GM21360 (cell line): ENCODE measurements at regions not wholly inside any gene's neighbourhood (a gene's known extent, or its start where the extent isn't known, plus 50 kb on each side); places are given as distances from the start of the nearest gene placed in this dataset.
"Not testable (repeated sequence)": the region's sequence is repeated elsewhere in the genome, so short reads cannot be mapped to it uniquely, and the experiment has no call there.

Source experiments
- ATAC-seq: cut with Tn5 transposase; IDR thresholded peaks from one replicate; pipeline ENCODE4 v1.9.1; 2021; ENCODE audit warnings: mild to moderate bottlenecking, moderate library complexity; ENCODE audit not compliant: unreplicated experiment

GRCh38 chr15:70242951-70243685 lies 145.4 kb upstream of the TLE3 start:
- ATAC-seq: no peak

DNA sequence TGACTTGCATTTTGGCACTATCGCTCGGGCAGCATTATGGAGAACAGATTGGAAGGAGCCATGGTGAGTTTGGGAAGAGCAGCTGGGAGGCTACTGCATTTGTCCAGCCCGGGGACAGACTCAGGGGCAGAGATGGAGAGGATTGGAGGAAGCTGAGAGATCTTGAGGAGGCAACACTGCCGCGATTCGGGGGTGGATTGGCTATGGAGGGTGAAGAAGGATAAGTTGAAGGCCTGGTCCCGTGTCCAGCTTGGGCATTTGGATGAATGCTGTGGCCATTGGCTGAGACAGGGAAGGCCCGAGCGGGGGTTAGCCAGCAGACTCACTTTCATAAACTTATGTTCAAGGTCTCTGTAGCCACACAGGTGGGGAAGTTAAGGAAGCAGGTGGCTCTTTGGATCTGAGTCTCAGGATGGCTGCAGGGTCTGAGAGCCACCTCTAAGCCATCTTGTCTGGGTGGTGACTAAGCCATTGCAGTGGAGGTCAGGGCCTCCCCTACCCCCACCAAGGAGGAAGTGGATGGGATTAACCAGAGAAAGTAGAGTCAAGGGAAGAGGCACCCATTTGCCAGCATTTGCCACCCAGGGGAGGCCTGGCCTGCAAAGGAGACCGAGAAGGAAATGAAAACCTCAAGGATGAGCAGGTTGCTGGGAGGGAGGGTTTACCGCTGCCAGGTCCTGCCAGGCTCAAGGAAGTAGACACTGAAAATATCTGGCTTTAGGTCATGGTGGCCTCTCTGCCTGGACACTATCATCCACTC lies 144.0 kb upstream of the TLE3 start:
- ATAC-seq: no peak

- no peak for ATAC-seq
Measured at GRCh38 chr15:70240820-70241430, 143.2 kb upstream of the TLE3 start.

GRCh38 chr15:70240082-70240481 lies 142.4 kb upstream of the TLE3 start:
- ATAC-seq: peak; percentile 79

GRCh38 chr15:70238917-70239316 lies 141.2 kb upstream of the TLE3 start:
- no peak for ATAC-seq

GRCh38 chr15:70237626-70238025 lies 139.9 kb upstream of the TLE3 start:
- no peak for ATAC-seq

- ATAC-seq: no peak
Measured at GRCh38 chr15:70236341-70237086, 138.8 kb upstream of the TLE3 start.

- no peak for ATAC-seq
Measured at GRCh38 chr15:70235347-70235746, 137.6 kb upstream of the TLE3 start.

DNA sequence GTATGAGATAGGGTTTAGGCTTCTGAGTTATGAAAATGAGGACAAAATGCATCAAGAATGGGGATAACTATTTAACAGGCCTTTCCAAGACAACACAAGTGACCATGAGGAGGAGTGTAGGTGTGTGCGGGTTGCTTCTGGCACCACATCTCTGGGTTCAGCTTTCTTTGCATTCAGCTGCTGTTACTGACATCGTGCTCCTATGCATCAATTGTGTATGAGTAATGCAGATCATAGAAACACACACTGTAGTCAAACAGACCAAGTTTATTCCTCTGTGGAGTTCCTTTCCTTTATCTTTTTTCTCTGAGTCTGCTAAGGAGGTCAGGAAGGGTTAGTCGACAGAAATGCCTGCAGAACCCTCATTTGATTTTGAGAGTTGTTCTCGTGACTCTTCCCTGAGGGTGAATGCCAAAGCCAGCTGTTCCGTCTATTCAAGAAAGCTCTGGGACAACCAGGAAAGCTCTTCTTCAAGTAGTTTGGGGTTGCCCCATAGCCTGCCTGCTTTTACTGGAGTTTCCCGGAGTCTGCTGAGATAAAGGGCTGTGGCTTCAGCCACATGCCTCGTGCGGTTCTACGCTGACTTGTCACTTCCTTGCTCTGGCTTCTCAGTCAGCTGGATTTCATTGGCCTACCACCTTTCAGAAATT lies 136.7 kb upstream of the TLE3 start:
- ATAC-seq: no peak

GRCh38 chr15:70231484-70231883 lies 133.8 kb upstream of the TLE3 start:
- no peak for ATAC-seq

DNA sequence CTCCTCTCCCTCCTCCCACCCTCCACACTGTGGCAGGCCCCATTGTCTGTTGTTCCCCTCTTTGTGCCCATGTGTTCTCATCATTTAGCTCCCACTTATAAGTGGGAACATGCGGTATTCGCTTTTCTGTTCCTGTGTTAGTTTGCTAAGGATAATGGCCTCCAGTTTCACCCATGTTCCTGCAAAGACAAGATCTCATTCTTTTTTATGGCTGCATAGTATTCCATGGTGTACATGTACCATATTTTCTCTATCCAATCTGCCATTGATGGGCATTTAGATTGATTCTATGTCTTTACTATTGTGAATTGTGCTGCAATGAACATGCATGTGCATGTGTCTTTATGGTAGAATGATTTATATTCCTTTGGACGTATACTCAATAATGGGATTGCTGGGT lies 130.2 kb upstream of the TLE3 start:
- ATAC-seq: not testable (repeated sequence)

DNA sequence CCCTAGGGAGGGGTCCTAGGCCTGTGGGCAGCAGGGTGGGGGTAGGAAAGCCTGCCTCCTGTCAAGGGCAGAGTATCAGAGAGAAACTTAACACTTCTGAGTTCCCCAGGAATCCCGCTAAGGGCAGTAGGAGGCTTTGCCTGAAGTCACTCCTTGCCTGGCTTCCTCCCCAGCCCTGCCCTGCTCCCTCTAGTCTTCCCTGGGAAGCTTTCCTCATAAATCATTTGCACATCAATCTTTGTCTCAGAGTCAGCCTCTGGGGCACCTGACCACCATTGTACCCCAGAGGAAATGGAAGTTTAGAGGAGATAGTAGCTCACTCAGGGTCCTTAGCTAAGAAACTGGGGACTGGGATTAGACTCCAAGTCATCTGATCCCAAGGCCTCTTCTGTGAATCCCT lies 129.4 kb upstream of the TLE3 start:
- ATAC-seq: no peak

DNA sequence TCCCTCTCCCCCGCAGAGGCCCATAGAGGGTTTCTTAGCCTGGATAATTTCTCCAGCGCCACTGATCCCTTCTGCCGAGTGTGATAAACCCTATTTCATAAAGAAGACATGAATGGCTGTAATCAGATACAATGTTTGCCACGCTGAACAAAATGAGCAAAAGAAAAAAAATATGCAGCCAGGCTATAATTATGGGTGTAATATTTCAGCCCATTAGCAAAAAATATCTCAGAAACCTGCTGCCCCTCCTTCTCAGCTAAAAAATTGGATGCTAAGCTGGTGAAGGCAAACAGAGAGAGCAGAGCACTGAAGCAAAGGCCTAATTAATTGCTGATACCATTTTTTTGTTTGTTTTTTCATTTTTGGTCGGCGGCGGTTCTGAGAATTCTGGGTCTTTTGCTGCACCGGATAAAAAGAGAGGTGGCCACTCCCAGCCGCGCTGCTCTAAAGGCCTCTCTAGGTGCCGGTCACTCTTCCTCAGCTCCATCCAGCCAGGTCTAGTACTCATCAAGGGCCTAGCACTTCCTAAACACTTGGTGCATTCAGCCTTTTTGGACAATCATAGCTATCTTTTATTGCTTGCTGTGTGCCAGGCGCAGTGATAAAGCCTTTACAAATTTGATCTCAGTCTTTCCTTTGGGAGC lies 128.7 kb upstream of the TLE3 start:
- no peak for ATAC-seq

- no peak for ATAC-seq
Measured at GRCh38 chr15:70225416-70225815, 127.7 kb upstream of the TLE3 start.

DNA sequence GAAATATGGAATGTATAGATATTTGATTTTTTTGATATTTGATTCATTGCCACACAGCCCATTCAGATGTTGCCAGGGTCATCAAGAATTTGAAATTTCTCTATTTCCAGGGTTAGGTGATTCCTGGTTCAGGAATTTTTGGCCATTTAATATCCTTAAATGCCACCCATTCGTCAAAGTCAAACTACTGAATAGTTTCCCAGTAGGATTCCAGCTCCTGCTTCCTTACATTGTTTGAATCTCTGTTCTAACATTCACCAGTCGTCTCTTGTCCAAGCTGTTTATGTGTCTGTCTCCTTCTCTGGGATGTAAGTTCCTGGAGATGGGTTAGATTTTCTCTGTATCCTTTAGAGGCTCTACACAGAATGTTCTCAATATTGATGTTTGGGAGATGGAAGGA lies 124.9 kb upstream of the TLE3 start:
- ATAC-seq: no peak

DNA sequence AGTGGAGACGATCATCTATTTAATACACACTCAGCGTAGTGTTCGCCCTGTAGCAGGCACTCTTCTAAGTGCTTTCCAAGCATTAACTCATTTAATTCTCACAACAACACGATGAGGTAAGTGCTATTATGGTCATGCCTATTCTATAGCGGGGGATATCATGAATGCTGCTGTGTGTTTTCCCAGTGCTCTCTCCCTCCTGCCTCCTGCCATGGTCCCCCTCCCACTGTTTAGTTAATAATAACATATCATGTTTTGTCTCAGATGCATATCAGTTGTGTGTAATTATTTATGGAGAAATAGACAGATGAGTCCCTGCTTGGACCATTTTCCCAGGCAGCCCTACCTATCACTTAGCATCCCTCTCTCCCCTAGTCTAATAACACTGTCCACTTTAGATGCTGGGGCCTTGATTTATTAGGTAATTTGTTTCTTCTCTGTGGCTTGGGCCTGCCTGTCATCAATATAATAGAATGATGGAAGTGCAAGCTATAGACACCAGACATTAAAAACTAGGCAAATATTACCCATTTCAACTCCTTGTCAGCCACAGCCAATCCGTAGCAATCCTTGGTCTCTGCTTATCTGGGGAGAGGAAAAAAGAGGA lies 122.9 kb upstream of the TLE3 start:
- no peak for ATAC-seq

DNA sequence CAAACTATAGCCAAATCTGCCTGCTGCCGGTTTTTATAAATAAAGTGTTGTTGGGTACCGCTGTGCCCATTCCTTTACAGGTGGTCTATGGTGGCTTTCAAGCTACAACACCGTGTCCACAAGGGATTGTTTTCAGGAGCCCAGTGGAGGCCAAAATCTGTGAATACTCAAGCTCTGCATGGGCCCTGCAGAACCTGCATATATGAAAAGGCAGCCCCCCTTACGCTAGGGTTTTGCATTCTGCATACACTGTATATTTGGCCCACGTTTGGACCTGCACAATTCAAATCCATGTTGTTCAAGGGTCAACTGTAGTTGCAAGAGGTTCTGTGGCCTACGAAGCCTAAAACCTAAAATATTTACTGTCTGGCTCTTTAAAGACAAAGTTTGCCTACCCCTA lies 122.2 kb upstream of the TLE3 start:
- no peak for ATAC-seq

GRCh38 chr15:70219256-70219895 lies 121.7 kb upstream of the TLE3 start:
- ATAC-seq: no peak
